SK-N-SH (cell line): ENCODE measurements at regions not wholly inside any gene's neighbourhood (a gene's known extent, or its start where the extent isn't known, plus 50 kb on each side); places are given as distances from the start of the nearest gene placed in this dataset.
"Not testable (repeated sequence)": the region's sequence is repeated elsewhere in the genome, so short reads cannot be mapped to it uniquely, and the experiment has no call there.

Experiments used
- CTCF ChIA-PET: fragments of 300-600, 350-600 bp; formaldehyde crosslinking; extraction: SDS; loops from one replicate; lab custom pipeline; 2021; lab: Yijun Ruan, JAX
- POLR2A ChIA-PET: fragments of 350-600 bp; sonication (Branson Sonifier 250); formaldehyde crosslinking; extraction: SDS; loops from one replicate; lab custom pipeline; 2020; ENCODE audit warnings: antibody characterized with exemption, inconsistent platforms; lab: Yijun Ruan, JAX
- DNase-seq: peaks from one replicate; pipeline ENCODE4 v3.0.0; 2012
- H2AFZ ChIP-seq: fragments of 200-600 bp; sonication (generic); 2 replicates; pipeline ENCODE4 v1.8.1; 2016; ENCODE audit warnings: antibody characterized with exemption, mild to moderate bottlenecking, low read depth
- H3F3A ChIP-seq: fragments of 200-600 bp; sonication (generic); replicated peaks from 2 replicates; pipeline ENCODE3; 2016; ENCODE audit warnings: antibody characterized with exemption, mild to moderate bottlenecking; ENCODE audit not compliant: insufficient read depth
- H3K27ac ChIP-seq, 2 experiments: fragments of 200-500 bp in 1 of 2; fragments of 200-600 bp in 1 of 2; sonication (Bioruptor generic) in 1 of 2; sonication (generic), shearing (Covaris generic) in 1 of 2; 2 replicates each; pipeline versions ENCODE4 v1.5.1 to v1.6.1; 2014 to 2016; ENCODE audit warnings: low read depth in 2 of 2, inconsistent platforms in 1 of 2, low read length in 1 of 2, mild to moderate bottlenecking in 1 of 2, mixed read lengths in 1 of 2
- H3K27me3 ChIP-seq: fragments of 200-600 bp; sonication (generic), shearing (Covaris generic); 2 replicates; pipeline ENCODE4 v1.6.1; 2016; ENCODE audit warnings: mixed run types; ENCODE audit not compliant: insufficient read depth
- H3K36me3 ChIP-seq, 2 experiments: fragments of 200-500 bp in 1 of 2; fragments of 200-600 bp in 1 of 2; sonication (Bioruptor generic) in 1 of 2; sonication (generic) in 1 of 2; replicated peaks in 1 of 2; 2 replicates each; pipeline versions ENCODE3 to v1.5.1; 2014 to 2016; ENCODE audit warnings: low read length in 1 of 2, mild to moderate bottlenecking in 1 of 2; ENCODE audit not compliant: insufficient read depth in 2 of 2, control insufficient read depth in 1 of 2
- H3K4me1 ChIP-seq, 2 experiments: fragments of 200-500 bp in 1 of 2; fragments of 200-600 bp in 1 of 2; sonication (Bioruptor generic) in 1 of 2; sonication (generic), shearing (Covaris generic) in 1 of 2; 2 replicates each; pipeline versions ENCODE4 v1.5.1 to v1.6.1; 2014 to 2016; ENCODE audit warnings: low read depth in 1 of 2, low read length in 1 of 2, mixed run types in 1 of 2; ENCODE audit not compliant: insufficient read depth in 2 of 2, control insufficient read depth in 1 of 2
- H3K4me2 ChIP-seq: fragments of 200-600 bp; sonication (generic), shearing (Covaris generic); 2 replicates; pipeline ENCODE4 v1.6.1; 2017; ENCODE audit warnings: mixed run types
- H3K4me3 ChIP-seq, 2 experiments: fragments of 200-500 bp in 1 of 2; fragments of 200-600 bp in 1 of 2; sonication (Bioruptor generic) in 1 of 2; sonication (generic), shearing (Covaris generic) in 1 of 2; 2 replicates each; pipeline versions ENCODE4 v1.5.1 to v1.8.1; 2014 to 2016; ENCODE audit warnings: low read depth in 2 of 2, inconsistent platforms in 1 of 2, low read length in 1 of 2, mild to moderate bottlenecking in 1 of 2, mixed read lengths in 1 of 2, moderate library complexity in 1 of 2
- H3K79me2 ChIP-seq: fragments of 200-600 bp; sonication (generic); 2 replicates; pipeline ENCODE4 v1.8.1; 2017; ENCODE audit warnings: mild to moderate bottlenecking; ENCODE audit not compliant: insufficient read depth
- H3K9ac ChIP-seq: fragments of 200-600 bp; sonication (generic); 2 replicates; pipeline ENCODE4 v1.6.1; 2017; ENCODE audit warnings: mixed run types
- H3K9me2 ChIP-seq: fragments of 200-600 bp; sonication (generic); 2 replicates; pipeline ENCODE4 v1.6.1; 2017; ENCODE audit warnings: mixed run types
- H3K9me3 ChIP-seq: fragments of 200-600 bp; sonication (generic); 2 replicates; pipeline ENCODE4 v1.6.1; 2017; ENCODE audit warnings: mixed run types, mild to moderate bottlenecking, moderate library complexity
- H4K20me1 ChIP-seq: fragments of 200-600 bp; sonication (generic); 2 replicates; pipeline ENCODE4 v1.6.1; 2017; ENCODE audit warnings: mild to moderate bottlenecking, mixed run types; ENCODE audit not compliant: insufficient read depth
- CHD2 ChIP-seq: fragments of 150-350 bp; IDR thresholded peaks from 2 replicates; pipeline ENCODE4 v1.6.1; 2018; ENCODE audit warnings: low read length; ENCODE audit not compliant: partially characterized antibody
- CTCF ChIP-seq: fragments of 200-600 bp; sonication (generic); IDR thresholded peaks from 2 replicates; pipeline ENCODE4 v1.6.1; 2017; ENCODE audit warnings: antibody characterized with exemption, mild to moderate bottlenecking, moderate library complexity
- FOXJ3 ChIP-seq: sonication (generic); formaldehyde crosslinking; IDR thresholded peaks from 2 replicates; pipeline ENCODE4 v1.5.1; 2020; ENCODE audit warnings: mild to moderate bottlenecking, missing genetic modification reagents
- FOXM1 ChIP-seq: IDR thresholded peaks from 2 replicates; pipeline ENCODE4 v1.4.0; 2012; ENCODE audit warnings: low read depth, mild to moderate bottlenecking
- GABPA ChIP-seq: IDR thresholded peaks from 2 replicates; pipeline ENCODE4 v1.4.0; 2012; ENCODE audit warnings: low read depth, mild to moderate bottlenecking
- GATA2 ChIP-seq: sonication (generic); formaldehyde crosslinking; IDR thresholded peaks from 2 replicates; pipeline ENCODE4 v1.5.0; 2020; ENCODE audit warnings: mild to moderate bottlenecking, missing genetic modification reagents
- IRF3 ChIP-seq: fragments of 150-350 bp; IDR thresholded peaks from 2 replicates; pipeline ENCODE4 v1.6.1; 2016; ENCODE audit warnings: mild to moderate bottlenecking, low read depth, low read length
- JUND ChIP-seq: IDR thresholded peaks from 2 replicates; pipeline ENCODE4 v1.4.0; 2012
- REST ChIP-seq: IDR thresholded peaks from 2 replicates; pipeline ENCODE4 v1.6.1; 2012; ENCODE audit warnings: mild to moderate bottlenecking, low read depth, low read length, moderate library complexity
- RXRA ChIP-seq: IDR thresholded peaks from 2 replicates; pipeline ENCODE4 v1.4.0; 2012; ENCODE audit warnings: low read depth, mild to moderate bottlenecking, borderline replicate concordance
- TCF12 ChIP-seq: IDR thresholded peaks from 2 replicates; pipeline ENCODE4 v1.4.0; 2012
- TEAD4 ChIP-seq: IDR thresholded peaks from 2 replicates; pipeline ENCODE4 v1.4.0; 2012; ENCODE audit warnings: mild to moderate bottlenecking, borderline replicate concordance; ENCODE audit not compliant: insufficient read depth
- YY1 ChIP-seq: IDR thresholded peaks from 2 replicates; pipeline ENCODE4 v1.4.0; 2012; ENCODE audit warnings: low read depth, mild to moderate bottlenecking
- WGBS: methylation state at CpG from one replicate; pipeline ENCODE4 v1.1.6; 2017; ENCODE audit warnings: low lambda C conversion rate; 5-methylcytosine and 5-hydroxymethylcytosine counted together

- DNase-seq = no peak
- Histone ChIP-seq H4K20me1 (no peaks in the 10 kb centered on the region), H3K9me2 (no peaks in the 10 kb centered on the region), H3K4me3 (no peak overlapping the region), H3K79me2 (no peaks in the 10 kb centered on the region), H2AFZ (no peak overlapping the region), H3K27me3 (no peaks in the 10 kb centered on the region), H3K9ac (no peak overlapping the region), H3K4me1 (no peaks in the 10 kb centered on the region), H3F3A (no peaks in the 10 kb centered on the region), H3K36me3 (no peaks in the 10 kb centered on the region), H3K9me3 (no peaks in the 10 kb centered on the region; the same call in 1 of the 2 replicates), H3K27ac (no peak overlapping the region), H3K4me2 (no peak overlapping the region)
- CTCF ChIA-PET = no interaction called here
- TF ChIP-seq CHD2 (no peak), FOXJ3 (CRISPR knock-in tag) (no peak), JUND (no peak), GATA2 (CRISPR knock-in tag) (no peak), CTCF (no peak), GABPA (no peak), TCF12 (no peak), IRF3 (no peak), TEAD4 (no peak)
- POLR2A ChIA-PET = no interaction called here
Measured at GRCh38 chr18:4528405-4528804, 73.3 kb upstream of the DLGAP1 start.

- CTCF ChIA-PET, DNase-seq, H3K27ac ChIP-seq, H3F3A ChIP-seq, H2AFZ ChIP-seq, H4K20me1 ChIP-seq, H3K4me1 ChIP-seq, H3K27me3 ChIP-seq, H3K9me3 ChIP-seq, H3K36me3 ChIP-seq, H3K9me2 ChIP-seq, H3K9ac ChIP-seq, H3K4me3 ChIP-seq, H3K79me2 ChIP-seq, POLR2A ChIA-PET, H3K4me2 ChIP-seq: not testable (repeated sequence)
- 2% methylated on average over 10 of the region's 10 CpGs for WGBS
Measured at GRCh38 chr18:4527826-4528225, 72.7 kb upstream of the DLGAP1 start.

GRCh38 chr18:4524096-4524495 lies 69.0 kb upstream of the DLGAP1 start:
- no peak overlapping the region for H2AFZ ChIP-seq
- no peak for TF ChIP-seq FOXM1
- TF ChIP-seq RXRA = no peak
- no peak for TF ChIP-seq GATA2 (CRISPR knock-in tag)
- no peak for TF ChIP-seq REST
- no peak for TF ChIP-seq YY1
- H4K20me1 ChIP-seq = no peaks in the 10 kb centered on the region
- no peak for DNase-seq
- no peaks in the 10 kb centered on the region for H3F3A ChIP-seq
- no peaks in the 10 kb centered on the region for H3K27me3 ChIP-seq
- no peak overlapping the region for H3K27ac ChIP-seq
- H3K9me3 ChIP-seq = no peaks in the 10 kb centered on the region; the same call in 1 of the 2 replicates
- CTCF ChIA-PET = interaction anchor here (0.7 kb wide), 1 partner anchor 90 kb away, joined by 3 read pairs; no protein-coding TSS in a partner anchor
- no peaks in the 10 kb centered on the region for H3K36me3 ChIP-seq
- H3K9me2 ChIP-seq = no peaks in the 10 kb centered on the region
- POLR2A ChIA-PET = no interaction called here
- WGBS = 14% methylated on average over 4 of the region's 4 CpGs
- H3K4me2 ChIP-seq = no peak overlapping the region
- H3K4me3 ChIP-seq = no peak overlapping the region
- no peaks in the 10 kb centered on the region for H3K4me1 ChIP-seq
- no peaks in the 10 kb centered on the region for H3K79me2 ChIP-seq
- H3K9ac ChIP-seq = no peak overlapping the region
